ENCODE measurements at regions not wholly inside any gene's neighbourhood (a gene's known extent, or its start where the extent isn't known, plus 50 kb on each side); places are given as distances from the start of the nearest gene placed in this dataset.

DNA sequence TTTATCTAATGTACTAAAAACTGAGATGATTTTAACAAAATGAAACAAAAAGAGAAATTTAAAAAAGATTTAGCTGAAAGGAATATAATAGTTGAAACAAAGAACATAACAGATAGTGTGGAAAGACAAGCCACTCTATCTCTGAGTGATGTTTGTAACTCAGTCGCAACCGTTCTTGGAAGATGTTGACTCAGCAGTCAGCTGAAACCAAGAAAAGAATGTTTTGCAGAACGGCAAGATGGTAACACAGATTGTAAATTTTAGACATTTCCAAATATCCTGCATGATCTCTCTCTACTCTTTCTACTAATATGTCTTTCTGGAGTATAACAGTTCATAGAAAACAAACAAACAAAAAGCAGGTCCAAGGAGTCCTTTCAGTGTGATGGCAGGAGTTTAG, 746.1 kb upstream of the CDH6 start:
- H4K8ac ChIP-seq (replicated peaks; ENCODE audit: insufficient read length, low read depth, low read length) = no peak overlapping the region
- no peaks in the 10 kb centered on the region for H3K79me1 ChIP-seq (ENCODE audit: insufficient read depth, low read depth, low read length, poor library complexity, severe bottlenecking)
- no peaks in the 10 kb centered on the region for H4K20me1 ChIP-seq (ENCODE audit: control insufficient read depth, insufficient read depth, insufficient read length)
- H2AFZ ChIP-seq (ENCODE audit: low read length) = no peak overlapping the region
- TF ChIP-seq, protein P1, sequence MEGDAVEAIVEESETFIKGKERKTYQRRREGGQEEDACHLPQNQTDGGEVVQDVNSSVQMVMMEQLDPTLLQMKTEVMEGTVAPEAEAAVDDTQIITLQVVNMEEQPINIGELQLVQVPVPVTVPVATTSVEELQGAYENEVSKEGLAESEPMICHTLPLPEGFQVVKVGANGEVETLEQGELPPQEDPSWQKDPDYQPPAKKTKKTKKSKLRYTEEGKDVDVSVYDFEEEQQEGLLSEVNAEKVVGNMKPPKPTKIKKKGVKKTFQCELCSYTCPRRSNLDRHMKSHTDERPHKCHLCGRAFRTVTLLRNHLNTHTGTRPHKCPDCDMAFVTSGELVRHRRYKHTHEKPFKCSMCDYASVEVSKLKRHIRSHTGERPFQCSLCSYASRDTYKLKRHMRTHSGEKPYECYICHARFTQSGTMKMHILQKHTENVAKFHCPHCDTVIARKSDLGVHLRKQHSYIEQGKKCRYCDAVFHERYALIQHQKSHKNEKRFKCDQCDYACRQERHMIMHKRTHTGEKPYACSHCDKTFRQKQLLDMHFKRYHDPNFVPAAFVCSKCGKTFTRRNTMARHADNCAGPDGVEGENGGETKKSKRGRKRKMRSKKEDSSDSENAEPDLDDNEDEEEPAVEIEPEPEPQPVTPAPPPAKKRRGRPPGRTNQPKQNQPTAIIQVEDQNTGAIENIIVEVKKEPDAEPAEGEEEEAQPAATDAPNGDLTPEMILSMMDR (conservative IDR thresholded peaks at IDR 0.05) = no peak
- no peaks in the 10 kb centered on the region for H3K23me2 ChIP-seq (ENCODE audit: insufficient read length, low read depth, low read length, poor library complexity, severe bottlenecking)
- no peaks in the 10 kb centered on the region for H3K79me2 ChIP-seq (ENCODE audit: insufficient read depth, low read length)
- Mint-ChIP-seq H3K36me3 (ENCODE audit: insufficient read depth in 1 of 3, low read depth in 3 of 3) (no peaks in the 10 kb centered on the region; a peak in 1 of 7 replicates), H3K27ac (no peak overlapping the region), H3K27me3 (ENCODE audit: low read depth) (no peaks in the 10 kb centered on the region), H3K9me3 (peaks cover 0 to 3% of the 10 kb centered on the region in 2 experiments; a peak in 1 of 5 replicates), H3K4me3 (no peak overlapping the region), H3K4me1 (peaks cover 10 to 12% of the 10 kb centered on the region in 2 experiments)
- no peaks in the 10 kb centered on the region; the same call in 1 of the 2 replicates for H3K4me1 ChIP-seq (ENCODE audit: insufficient read depth, low read length)
- H2AK5ac ChIP-seq (ENCODE audit: insufficient read length, low read length) = no peak overlapping the region
- H2BK5ac ChIP-seq (ENCODE audit: insufficient read length, low read length) = no peak overlapping the region
- H2BK20ac ChIP-seq (ENCODE audit: low read depth, low read length, poor library complexity, severe bottlenecking) = no peak overlapping the region
- no peak for DNase-seq
- H4K91ac ChIP-seq (ENCODE audit: insufficient read length, low read depth, low read length) = no peak overlapping the region
- WGBS (ENCODE audit: extremely low coverage, insufficient read length, low lambda C conversion rate) = no CpG with 5 or more reads among the region's 3 CpGs
- H3K27me3 ChIP-seq (ENCODE audit: insufficient read depth, low read length) = no peaks in the 10 kb centered on the region
- no peak overlapping the region for H3K23ac ChIP-seq (ENCODE audit: insufficient read length, low read depth, low read length)
- H3K14ac ChIP-seq (ENCODE audit: insufficient read depth, low read length) = no peak overlapping the region
- no peak overlapping the region for H3K4me2 ChIP-seq (ENCODE audit: insufficient read depth, insufficient read length, low read length)
- no peak overlapping the region for H3K4ac ChIP-seq (ENCODE audit: low read depth, low read length)
- H2BK120ac ChIP-seq (ENCODE audit: low read depth, low read length, poor library complexity, severe bottlenecking) = no peak overlapping the region
- H2BK12ac ChIP-seq (ENCODE audit: insufficient read length, low read depth, low read length) = no peak overlapping the region
- no peak overlapping the region for H3K9ac ChIP-seq (ENCODE audit: extremely low read depth, insufficient read length, low read length)
- no peak overlapping the region for H3K18ac ChIP-seq (ENCODE audit: insufficient read length, low read depth, low read length)
- no peak overlapping the region for H3T11ph ChIP-seq (ENCODE audit: low read length)
- H4K5ac ChIP-seq (ENCODE audit: insufficient read length, low read depth, low read length) = no peak overlapping the region
- H3K27ac ChIP-seq (ENCODE audit: insufficient read length, low read depth, low read length) = no peak overlapping the region
- no peak overlapping the region for H2BK15ac ChIP-seq (ENCODE audit: low read depth, low read length)
- H3K9me3 ChIP-seq (ENCODE audit: control insufficient read depth, low read depth, low read length) = no peaks in the 10 kb centered on the region
- no peak overlapping the region for H3K56ac ChIP-seq (ENCODE audit: insufficient read length, low read depth, low read length)

All from H9 (cell line).